HPDE6-E6E7 (cell line): ENCODE measurements at regions not wholly inside any gene's neighbourhood (a gene's known extent, or its start where the extent isn't known, plus 50 kb on each side); places are given as distances from the start of the nearest gene placed in this dataset.
"Not testable (repeated sequence)": the region's sequence is repeated elsewhere in the genome, so short reads cannot be mapped to it uniquely, and the experiment has no call there.

Experiments
- DNase-seq: peaks from one replicate; pipeline ENCODE4 v3.0.0; 2011; ENCODE audit warnings: missing footprints; ENCODE audit errors: extremely low spot score

DNA sequence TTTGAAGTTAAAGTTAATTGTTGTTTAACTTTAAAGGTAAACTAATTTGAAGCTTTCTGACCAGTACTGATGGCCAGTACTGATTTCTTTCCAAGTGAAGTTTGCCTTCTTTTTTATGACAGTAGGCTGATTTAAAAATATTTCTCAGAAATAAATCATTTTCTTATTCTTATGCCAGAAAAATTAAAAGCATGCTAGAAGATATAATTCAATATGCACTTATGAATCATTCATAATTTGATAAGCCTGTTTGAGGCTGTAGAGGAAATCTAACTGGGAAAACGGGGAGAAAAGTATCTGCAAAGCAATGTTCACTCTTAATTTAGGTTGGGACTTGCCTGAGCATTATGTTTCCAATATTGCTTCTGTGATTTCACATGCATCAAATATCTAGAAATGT is 1112.0 kb upstream of the INTU start:
- DNase-seq = no peak

DNA sequence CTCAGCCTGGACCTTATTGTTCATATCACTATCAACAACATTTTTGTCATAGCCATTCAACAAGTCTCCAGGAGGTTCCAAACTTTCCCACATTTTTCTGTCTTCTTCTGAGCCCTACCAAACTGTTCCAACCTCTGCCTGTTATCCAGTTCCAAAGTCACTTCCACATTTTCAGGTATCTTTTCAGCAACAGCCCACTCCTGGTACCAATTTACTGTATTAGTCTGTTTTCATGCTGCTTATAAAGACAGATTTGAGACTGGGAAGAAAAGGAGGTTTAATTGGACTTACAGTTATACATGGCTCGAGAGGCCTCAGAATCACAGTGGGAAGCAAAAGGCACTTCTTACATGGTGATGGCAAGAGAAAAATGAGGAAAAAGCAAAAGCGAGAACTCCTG is 1107.4 kb upstream of the INTU start:
- DNase-seq = not testable (repeated sequence)

DNA sequence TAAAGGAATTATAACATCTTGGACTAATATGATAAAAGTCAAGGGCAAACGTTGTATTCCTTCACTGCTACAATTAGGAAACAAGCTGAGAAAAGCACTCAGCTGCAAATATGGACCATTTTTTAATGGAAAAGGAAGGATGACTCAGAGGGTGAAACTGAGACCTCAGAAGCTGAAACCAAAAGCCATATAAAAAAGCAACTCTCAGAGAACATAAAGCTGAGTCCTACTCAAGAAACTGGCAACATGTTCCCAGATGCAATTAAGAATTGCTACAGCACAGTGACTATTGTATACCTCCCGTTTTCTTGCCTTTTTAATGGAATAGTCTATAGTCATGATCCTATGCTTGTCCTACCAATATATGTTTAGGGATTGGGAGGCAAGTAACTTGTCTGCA is 1106.4 kb upstream of the INTU start:
- no peak for DNase-seq

DNA sequence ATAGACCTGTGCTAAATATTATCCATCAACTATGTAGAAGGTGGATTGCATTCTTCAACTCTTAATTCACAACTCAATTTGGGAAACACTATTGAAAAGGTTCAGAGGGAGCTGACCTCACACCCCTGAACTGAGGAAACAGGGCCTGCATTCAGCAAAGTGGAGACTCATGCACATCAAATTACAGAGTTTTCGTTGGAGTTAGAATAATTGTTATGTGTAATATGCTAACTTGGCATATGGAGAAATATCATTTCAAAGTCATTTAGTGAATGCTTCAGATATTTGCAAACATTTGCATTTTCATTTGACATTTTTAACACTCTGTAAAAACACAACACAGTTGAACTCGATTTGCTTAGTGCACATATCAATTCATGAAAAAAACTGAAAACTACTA is 1102.8 kb upstream of the INTU start:
- no peak for DNase-seq

DNA sequence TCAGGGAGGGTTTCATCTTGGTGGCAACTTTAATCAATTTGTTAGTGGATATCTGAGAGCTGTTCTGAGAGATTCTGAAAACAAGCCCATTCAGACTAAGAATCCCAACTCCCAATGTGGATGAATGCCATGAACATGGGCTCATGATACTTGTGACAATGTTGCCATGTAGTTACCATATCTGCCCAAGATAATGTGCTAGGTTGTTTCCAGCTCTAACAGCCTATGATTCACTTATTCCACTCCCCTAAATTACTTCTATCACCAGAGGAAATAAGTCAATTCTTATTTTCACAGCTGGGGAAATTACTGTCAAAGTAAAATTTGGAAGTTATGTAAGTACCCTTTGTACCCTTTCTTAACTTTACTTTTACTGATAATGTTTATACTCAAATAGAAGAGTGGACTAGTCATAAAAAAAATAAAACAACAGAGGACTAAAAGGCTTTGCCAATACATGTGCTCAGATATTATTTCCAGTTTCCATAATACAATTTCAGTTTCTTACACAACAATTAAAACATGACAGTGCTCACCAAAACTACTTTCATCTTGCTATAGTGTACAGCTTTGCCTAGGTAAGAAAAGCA is 1101.7 kb upstream of the INTU start:
- DNase-seq = no peak

DNA sequence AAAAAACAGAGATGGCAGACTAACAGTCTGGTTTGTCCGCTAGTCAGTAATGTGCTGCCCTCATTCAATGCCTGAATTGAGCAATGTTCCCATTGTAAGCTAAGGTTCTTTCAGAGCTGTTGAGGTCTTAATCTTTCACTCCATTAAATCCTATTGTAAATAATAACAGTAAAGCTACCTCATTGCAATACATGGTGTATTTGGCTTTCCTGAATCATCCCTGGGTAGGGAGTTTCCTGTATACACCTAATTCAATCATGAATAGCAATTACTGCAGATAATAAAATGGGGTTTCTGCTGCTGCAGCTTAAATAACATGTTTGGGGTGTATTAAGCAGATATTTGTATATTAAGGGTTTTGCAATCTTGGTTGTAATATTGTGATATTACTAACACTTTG is 1100.2 kb upstream of the INTU start:
- DNase-seq = no peak

DNA sequence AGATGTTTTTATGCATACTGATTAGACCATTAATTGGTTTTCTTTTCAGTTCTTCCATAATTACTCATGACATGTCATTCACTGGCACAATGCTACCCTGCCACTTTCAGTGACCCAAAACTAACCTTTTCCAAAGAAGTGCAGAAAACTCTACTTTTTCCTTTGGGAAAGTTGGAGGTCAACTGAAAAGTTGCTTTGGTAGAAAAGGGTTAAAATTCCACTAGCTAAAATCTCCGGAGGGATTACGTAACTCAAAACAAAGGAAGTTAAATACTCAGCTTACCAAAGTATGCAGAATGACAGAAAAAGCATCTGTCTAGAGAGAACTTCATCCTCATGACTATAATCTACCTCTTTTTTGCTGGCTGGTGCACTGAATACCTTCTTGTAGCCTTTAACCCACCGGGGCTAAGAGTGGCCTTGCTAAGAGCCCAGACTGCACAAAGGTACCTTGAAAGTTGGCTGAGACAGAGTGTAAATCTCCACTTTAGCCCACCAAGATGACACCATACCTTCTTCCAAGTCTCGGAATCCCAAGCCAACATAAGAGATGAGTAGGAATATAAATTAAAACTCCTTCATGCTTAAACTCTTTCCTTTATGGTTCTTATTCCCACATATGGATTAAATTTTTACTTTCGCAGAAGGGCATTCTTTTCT is 1099.5 kb upstream of the INTU start:
- no peak for DNase-seq

DNA sequence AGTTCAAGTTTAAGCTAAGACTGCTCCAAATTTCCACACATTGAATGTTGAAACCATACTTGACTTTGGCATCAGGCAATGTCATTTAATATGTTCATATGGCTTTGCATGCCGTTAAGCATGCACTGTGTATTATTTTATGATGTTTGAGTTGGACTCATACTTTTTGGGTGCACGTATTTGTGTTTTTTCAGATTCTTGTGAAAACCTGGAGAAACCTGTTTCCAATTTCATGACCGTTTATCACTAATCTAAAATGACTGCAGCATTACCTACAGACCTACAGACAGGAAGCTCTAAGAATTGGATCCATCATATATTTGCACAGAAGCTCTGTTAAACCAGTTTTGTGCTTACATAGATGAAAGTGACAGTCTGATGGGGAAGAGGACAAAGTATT is 1093.0 kb upstream of the INTU start:
- no peak for DNase-seq

DNA sequence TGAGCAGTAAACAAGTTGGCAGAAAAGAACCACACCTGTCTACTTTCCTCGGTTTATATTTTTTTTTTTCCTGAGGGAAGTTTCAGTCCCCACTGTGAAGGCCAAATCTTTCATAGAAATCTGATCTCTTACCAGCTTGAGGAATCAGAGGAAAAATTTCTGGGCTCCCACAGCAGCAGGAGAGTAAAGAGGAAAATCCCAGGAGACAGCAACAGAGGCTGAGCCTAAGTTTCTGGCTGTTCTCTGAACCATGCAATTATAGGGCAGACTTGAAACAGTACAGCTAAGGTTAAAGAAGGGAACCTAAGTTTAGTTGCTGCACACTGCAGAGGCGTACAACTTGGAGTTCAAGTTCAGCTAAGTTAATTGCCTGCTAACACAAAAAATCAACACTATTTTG is 1090.9 kb upstream of the INTU start:
- no peak for DNase-seq

DNA sequence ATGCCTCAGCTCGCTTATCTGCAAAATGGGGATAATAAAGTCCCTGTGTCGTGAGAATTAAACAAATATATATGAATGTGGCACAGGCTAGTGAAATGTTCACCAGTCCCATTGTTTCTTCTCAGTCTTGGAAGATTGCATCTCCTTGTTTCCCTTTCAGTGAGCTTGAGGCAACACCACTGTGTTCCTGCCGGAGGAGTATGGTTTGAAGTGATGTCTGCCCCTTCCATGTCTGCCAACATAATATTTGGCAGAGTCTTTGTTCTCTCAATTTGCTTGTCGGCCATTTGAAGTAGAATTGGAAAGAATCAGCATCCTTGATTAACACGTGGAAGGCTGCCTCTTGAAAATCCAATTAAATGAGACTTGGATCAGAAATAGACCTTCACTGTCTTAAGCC is 1088.5 kb upstream of the INTU start:
- no peak for DNase-seq

DNA sequence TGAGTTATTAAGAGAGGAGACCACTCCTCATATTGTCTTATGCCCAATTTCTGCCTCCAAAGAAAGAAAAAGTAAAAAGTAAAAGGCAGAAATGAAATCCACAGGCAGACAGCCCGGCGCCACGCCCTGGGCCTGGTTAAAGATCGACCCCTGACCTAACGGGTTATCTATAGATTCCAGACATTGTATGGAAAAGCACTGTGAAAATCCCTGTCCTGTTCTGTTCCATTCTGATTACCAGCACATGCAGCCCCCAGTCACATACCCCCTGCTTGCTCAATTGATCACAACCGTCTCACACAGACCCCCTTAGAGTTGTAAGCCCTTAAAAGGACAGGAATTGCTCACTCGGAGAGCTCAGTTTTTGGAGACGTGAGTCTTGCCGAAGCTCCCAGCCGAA is 1086.6 kb upstream of the INTU start:
- not testable (repeated sequence) for DNase-seq

DNA sequence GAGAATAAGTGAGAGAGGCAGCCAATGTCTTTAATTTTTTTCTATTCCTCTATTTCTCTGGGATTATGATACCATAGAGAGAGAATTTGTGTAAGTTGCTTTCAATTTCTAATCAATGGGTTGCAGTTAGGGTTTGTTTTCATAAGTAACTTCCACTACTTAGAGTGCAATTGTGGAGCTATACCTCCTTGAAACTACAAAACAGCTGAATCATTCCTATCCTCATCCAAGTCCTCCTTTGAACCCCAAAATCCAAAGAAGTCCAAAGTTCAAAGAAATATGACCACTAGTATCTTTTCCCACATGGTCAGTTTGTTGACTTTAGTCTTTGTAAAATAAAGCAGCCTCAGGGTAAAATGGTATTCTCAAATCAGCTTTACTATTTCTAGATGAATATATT is 1085.4 kb upstream of the INTU start:
- DNase-seq = no peak

DNA sequence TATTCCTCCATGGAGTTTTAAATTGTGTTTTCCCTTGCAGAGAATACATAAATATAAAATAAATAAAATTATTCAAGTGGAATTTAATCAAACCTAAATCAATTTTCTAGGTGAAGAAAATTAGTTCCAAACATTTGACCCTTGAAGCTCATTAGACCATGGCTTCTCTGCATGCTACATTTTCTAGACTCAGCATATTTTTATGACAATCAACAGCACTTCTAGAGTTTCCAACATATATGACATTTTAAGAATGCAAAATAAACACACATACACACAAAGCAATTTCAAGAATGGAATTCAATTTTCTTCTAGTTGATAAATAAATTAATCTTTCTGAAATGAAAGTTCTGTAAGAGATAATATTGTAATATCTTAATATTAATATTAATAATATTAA is 1083.9 kb upstream of the INTU start:
- no peak for DNase-seq

DNA sequence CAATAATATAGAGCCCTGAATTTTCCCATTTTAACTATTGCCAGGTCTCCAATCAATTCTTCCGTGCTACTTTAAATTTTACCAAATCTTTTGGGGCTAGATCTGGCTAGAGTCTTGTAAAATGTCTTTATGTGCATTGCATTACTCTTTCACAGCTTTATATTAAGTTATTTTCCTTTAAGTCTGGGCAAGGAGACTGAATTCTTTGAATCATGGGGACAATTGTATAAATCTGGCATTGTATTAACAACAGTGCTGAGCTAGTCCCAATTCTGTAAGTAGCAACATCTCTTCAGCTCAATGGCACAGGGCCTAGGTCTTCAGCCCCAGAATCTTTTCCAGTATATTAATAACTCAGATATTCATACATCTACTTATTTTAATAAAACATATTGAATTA is 1080.4 kb upstream of the INTU start:
- no peak for DNase-seq

DNA sequence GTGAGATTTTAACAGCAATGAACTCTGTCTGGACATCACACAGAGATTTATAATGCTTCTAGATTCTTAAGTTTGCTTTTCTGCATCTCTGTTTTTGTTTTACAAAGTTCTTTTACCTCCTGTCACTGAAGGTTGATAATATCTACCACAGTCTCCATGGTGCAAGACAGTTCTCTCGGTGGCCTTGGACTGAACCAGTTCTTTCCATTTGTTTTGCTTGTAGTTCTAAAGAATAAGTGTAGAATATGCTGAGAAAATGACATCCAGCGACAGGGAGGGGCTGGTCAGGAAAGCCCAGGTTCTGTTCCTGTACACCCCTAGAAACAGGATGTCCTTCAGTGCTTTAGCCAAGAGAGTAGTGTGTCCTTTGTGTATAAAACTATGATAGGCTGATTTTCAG is 1079.5 kb upstream of the INTU start:
- no peak for DNase-seq

DNA sequence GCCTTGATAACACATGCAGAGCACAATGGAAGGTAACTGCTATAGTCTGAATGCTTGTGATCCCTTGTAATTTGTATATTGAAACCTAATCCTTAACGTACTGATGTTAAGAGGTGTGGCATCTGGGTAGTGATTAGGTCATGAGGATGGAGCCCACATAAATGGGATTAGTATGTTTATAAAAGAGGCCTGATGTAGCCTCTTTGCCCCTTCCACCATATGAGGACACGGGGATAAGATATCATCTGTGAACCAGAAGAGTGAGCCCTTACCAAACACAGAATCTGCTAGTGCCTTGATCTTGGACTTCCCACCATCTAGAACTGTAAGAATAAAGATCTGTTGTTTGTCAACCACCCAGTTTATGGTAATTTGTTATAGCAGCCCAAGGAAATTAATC is 1074.2 kb upstream of the INTU start:
- no peak for DNase-seq

DNA sequence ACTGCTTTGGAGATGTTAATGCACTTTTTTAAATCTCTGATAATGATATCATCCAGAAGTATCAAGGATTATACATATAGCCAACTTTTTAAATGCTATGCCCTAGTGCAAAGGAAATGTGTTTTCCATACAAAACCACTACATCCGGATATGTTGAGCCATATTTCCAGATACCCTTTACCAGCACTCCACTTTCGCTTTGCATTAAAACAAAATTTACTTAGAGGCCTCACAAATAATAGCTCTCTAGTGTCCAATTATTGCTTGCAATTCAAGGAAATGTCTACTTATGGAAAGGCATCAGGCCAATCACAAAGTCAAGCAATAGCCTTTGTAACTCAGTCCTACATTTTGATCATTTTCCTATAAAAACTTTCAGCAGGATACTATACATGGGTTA is 1072.8 kb upstream of the INTU start:
- DNase-seq = no peak

DNA sequence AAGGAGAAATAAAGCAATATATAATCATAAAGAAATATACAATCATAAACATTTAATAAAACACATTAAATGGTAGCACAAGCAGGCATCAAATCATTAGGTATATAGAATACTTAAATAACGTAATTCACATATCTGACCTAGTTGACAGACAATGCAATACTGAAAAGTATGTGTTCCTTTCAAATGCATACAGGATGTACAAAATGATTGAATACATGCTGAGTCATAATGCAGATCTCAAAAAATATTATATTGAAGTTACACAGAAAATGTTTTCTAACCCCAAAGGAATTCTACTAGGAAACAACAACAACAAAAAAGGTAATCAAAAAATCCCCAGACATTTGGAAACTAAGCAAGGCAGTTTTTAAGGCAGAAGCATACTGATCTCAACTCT is 1072.0 kb upstream of the INTU start:
- peak; percentile 2 for DNase-seq

DNA sequence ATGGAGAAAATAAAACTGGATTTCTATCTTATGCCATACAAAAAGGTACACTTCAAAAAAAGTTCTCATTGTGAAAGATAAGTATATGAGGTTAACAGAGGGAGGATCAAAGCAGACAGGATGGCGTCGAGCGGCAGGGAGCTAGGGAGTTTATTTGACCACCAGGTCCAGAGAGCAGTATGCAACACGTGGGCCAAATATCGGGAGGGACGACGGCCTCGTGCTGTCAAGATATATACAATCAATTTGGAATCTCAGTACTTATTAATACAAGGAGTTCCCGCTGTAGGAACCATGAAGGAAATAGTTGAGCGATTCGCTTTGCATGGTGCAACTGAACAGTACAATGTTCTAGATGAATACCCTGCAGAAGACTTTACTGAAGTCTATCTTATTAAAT is 1069.4 kb upstream of the INTU start:
- DNase-seq = no peak

DNA sequence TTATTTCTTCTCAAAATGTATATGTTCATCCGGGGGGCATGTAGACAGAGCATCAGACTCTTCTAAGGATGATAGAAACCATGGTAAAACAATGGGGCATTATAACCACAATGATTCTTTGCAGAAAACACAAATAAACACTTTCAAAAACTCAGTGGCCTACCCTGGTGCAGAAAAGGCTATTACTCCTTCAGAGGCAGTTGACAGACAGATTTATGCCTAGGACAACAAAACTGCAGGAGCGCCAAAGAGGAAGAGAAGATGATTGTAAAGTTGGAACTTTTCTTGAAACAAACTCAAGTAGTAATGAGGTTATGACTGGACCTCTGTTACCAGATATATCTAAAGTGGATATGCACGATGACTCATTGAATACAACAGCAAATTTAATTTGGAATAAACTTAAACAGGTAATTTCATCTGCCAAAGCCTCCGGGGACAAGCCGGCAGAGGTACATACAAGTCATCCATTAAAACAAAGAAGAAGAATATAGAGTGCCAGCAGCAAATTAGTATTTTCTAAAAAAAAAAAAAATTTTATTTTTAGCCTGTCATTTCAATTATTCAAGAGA is 1068.4 kb upstream of the INTU start:
- DNase-seq = no peak

DNA sequence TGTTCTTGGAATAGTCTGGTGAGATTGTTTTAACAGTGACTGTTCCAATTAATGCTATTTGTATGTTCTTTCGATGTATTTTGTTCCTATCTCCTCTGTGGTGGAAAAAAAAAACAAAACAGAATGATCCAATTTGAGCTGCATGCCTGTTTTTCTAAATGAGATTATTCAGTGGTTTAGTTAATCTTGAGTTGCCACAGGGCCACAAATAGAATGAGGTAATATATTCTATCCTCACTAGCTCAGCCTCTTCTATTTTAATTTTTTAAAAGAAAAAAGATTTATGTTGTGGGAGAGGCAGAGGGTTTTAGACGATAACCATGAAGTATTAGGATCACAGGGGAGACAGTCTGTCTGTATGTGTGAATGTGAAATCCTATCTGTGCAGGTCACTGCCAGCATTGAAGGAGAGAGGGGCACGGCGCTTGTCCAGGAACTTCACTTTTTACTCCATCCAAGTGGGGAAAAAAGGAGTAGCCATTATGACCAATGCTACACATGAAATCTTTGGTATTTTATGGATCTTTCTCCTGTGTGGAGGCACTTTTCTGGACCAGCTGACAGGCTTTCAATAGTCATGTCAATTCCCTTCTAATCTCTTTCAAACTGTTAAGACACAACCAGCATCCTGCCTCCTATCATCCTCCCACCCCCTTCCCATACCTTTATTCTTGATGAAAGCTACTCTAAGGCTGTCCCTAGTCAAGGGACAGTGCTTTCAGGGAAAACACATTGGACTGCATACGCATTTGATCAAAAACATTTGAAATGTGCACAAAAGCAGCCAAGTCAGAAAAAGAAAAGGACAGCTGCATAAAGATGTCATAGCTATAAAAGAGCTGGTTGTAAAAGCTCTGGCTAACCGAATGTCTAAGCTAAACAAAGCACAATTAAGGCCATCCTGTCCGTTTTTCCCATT is 1063.8 kb upstream of the INTU start:
- DNase-seq = no peak

DNA sequence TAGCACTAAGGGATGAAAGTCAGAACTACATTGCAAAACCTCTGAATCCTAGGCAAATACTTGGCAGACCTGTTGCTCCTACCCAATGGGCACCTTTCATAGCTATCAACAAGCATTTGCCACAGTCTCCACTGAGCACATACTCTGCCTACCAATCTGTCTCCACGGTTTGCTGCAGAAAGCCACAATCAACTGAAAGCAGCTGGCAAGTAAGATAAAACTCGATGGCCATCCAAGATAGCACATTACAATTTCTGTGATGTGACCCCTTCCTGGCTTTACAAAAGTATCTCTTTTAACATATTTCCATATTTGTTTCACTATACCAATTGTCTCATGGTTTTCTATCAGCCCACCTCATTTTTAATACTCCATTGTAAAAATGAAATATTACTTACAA is 1060.5 kb upstream of the INTU start:
- no peak for DNase-seq

DNA sequence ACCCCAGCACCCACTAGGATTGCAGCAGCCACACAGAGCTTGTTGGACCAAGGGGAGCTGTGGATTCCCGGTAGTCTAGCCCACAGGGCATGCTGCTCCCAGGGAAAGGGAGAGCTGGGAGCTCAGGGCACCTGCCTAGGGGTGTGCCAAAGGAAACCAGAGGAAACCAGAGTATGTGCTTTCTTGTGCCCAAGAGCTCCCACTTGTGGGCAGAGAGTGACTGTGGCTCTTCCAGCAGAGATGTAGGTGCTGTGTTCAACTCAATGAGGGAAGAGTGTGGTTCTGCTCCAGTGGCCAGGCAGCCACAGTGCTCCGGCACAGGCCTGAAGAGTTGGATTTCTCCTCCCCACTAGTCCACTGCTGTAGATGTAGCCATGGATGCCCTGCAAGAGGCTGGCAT is 1050.0 kb upstream of the INTU start:
- DNase-seq = no peak
